K562 (cell line): ENCODE measurements at regions not wholly inside any gene's neighbourhood (a gene's known extent, or its start where the extent isn't known, plus 50 kb on each side); places are given as distances from the start of the nearest gene placed in this dataset.

ENCODE experiments used
- ATAC-seq: fragments of 200-7000 bp; cut with Tn5 transposase; 3 replicates; pipeline ENCODE4 v1.9.1; 2020; ENCODE audit warnings: moderate library complexity
- BruUV-seq: library from RNA; stranded (reverse); fragments of 400-500 nt; replicated peaks from 2 replicates; lab custom pipeline; 2021; lab: Mats Ljungman, UMichigan
- CTCF ChIA-PET: fragments of 300-600 bp; formaldehyde crosslinking; extraction: SDS; loops from one replicate; lab custom pipeline; 2021; ENCODE audit warnings: low intra/inter-chr PET ratio; lab: Yijun Ruan, JAX
- POLR2A ChIA-PET: fragments of 300-600, 350-650 bp; sonication (Branson Sonifier 250); formaldehyde crosslinking; extraction: SDS; loops from one replicate; lab custom pipeline; 2021; ENCODE audit warnings: antibody characterized with exemption, inconsistent platforms; lab: Yijun Ruan, JAX
- DNase-seq, 4 experiments: peaks; one replicate each; pipeline versions ENCODE4 v3.0.0 to v3.0.0-alpha.2; 2011 to 2018; ENCODE audit warnings: low spot score in 3 of 4, mixed read lengths in 3 of 4; ENCODE audit errors: extremely low read depth in 1 of 4
- FAIRE-seq: peaks from 2 replicates; lab custom pipeline; 2011; peaks lifted over from hg19 to GRCh38; lab: Jason Lieb, UNC
- H2AFZ ChIP-seq: 2 replicates; pipeline ENCODE4 v1.6.0; 2011; ENCODE audit warnings: low read depth, low read length, control low read depth, inconsistent platforms
- H3K27ac ChIP-seq: fragments of 200-600 bp; 3 replicates; pipeline ENCODE4 v1.8.0; 2011; ENCODE audit warnings: low read depth, mild to moderate bottlenecking, control low read depth, inconsistent platforms, low read length, moderate library complexity, mixed read lengths; ENCODE audit errors: extremely low read depth
- H3K27me3 ChIP-seq, 2 experiments: fragments of 300-600 bp in 1 of 2; 2 replicates in 1 of 2; 3 replicates in 1 of 2; pipeline versions ENCODE4 v1.6.0 to v1.8.0; 2011; ENCODE audit warnings: inconsistent platforms in 2 of 2, low read length in 2 of 2, mild to moderate bottlenecking in 1 of 2, mixed read lengths in 1 of 2, moderate library complexity in 1 of 2; ENCODE audit not compliant: control insufficient read depth in 2 of 2, insufficient read depth in 2 of 2
- H3K36me3 ChIP-seq: fragments of 300-600 bp; 3 replicates; pipeline ENCODE4 v1.8.0; 2011; ENCODE audit warnings: mild to moderate bottlenecking, low read length, inconsistent platforms; ENCODE audit not compliant: control insufficient read depth, insufficient read depth
- H3K4me1 ChIP-seq, 2 experiments: fragments of 200-600 bp in 1 of 2; replicated peaks in 1 of 2; 2 replicates in 1 of 2; 3 replicates in 1 of 2; pipeline versions ENCODE4 v1.5.1 to v1.8.0; 2011; ENCODE audit warnings: inconsistent platforms in 2 of 2, low read length in 2 of 2, mild to moderate bottlenecking in 1 of 2, mixed read lengths in 1 of 2, moderate library complexity in 1 of 2; ENCODE audit not compliant: control insufficient read depth in 2 of 2, insufficient read depth in 2 of 2
- H3K4me2 ChIP-seq: 2 replicates; pipeline ENCODE4 v1.6.1; 2011; ENCODE audit warnings: low read length, control low read depth, inconsistent platforms, mixed read lengths; ENCODE audit not compliant: insufficient read depth
- H3K4me3 ChIP-seq: fragments of 200-600 bp; sonication (generic), shearing (Covaris generic); 2 replicates; pipeline ENCODE4 v1.5.1; 2016; ENCODE audit warnings: control low read depth, inconsistent platforms
- H3K79me2 ChIP-seq: fragments of 200-600 bp; 3 replicates; pipeline ENCODE4 v1.8.0; 2011; ENCODE audit warnings: low read length, inconsistent platforms; ENCODE audit not compliant: control insufficient read depth, insufficient read depth
- H3K9ac ChIP-seq, 2 experiments: 2 replicates each; pipeline versions ENCODE4 v1.6.0 to v1.6.1; 2011; ENCODE audit warnings: low read depth in 2 of 2, low read length in 2 of 2, control low read depth in 1 of 2, inconsistent platforms in 1 of 2, mild to moderate bottlenecking in 1 of 2, mixed read lengths in 1 of 2; ENCODE audit not compliant: insufficient read depth in 1 of 2
- H3K9me1 ChIP-seq: one replicate; pipeline ENCODE4 v1.6.0; 2011; ENCODE audit warnings: inconsistent platforms, mild to moderate bottlenecking, low read length, moderate library complexity; ENCODE audit not compliant: control insufficient read depth, insufficient read depth
- H3K9me3 ChIP-seq: replicated peaks from 2 replicates; pipeline ENCODE4 v1.5.1; 2011; ENCODE audit warnings: low read depth, low read length, inconsistent platforms; ENCODE audit not compliant: control insufficient read depth, insufficient read depth
- H4K20me1 ChIP-seq: replicated peaks from 2 replicates; pipeline ENCODE4 v1.6.1; 2011; ENCODE audit warnings: low read length, inconsistent platforms, mixed read lengths; ENCODE audit not compliant: control insufficient read depth, insufficient read depth
- CCAR2 ChIP-seq: fragments of 200-400 bp; formaldehyde crosslinking; IDR thresholded peaks from 2 replicates; pipeline ENCODE4 v1.6.1; 2017; ENCODE audit warnings: mild to moderate bottlenecking, low read depth, low read length
- FOXO4 ChIP-seq: fragments of 450-650 bp; formaldehyde crosslinking; IDR thresholded peaks from 2 replicates; pipeline ENCODE4 v1.4.0; 2020; ENCODE audit warnings: mild to moderate bottlenecking, moderate library complexity
- HMBOX1 ChIP-seq: sonication (generic); IDR thresholded peaks from 2 replicates; pipeline ENCODE4 v1.6.1; 2016
- JUND ChIP-seq, 2 experiments: IDR thresholded peaks; 2 replicates in 1 of 2; 3 replicates in 1 of 2; pipeline ENCODE4 v1.6.1; 2011; ENCODE audit warnings: borderline replicate concordance in 2 of 2, low read depth in 2 of 2, low read length in 2 of 2, improper control_type of control experiment in 1 of 2, missing biosample characterization in 1 of 2, missing genetic modification characterization in 1 of 2, missing genetic modification reagents in 1 of 2
- NCOR1 ChIP-seq: fragments of 450-650 bp; IDR thresholded peaks from 2 replicates; pipeline ENCODE4 v1.6.1; 2016; ENCODE audit warnings: mild to moderate bottlenecking, moderate library complexity
- NKRF ChIP-seq: fragments of 450-650 bp; IDR thresholded peaks from 2 replicates; pipeline ENCODE4 v1.6.1; 2016; ENCODE audit warnings: borderline replicate concordance
- TEAD1 ChIP-seq, 2 experiments: fragments of 450-650 bp in 1 of 2; sonication (generic) in 1 of 2; formaldehyde crosslinking; IDR thresholded peaks; 2 replicates each; pipeline versions ENCODE4 v1.4.0 to v1.8.0; 2020 to 2022; ENCODE audit warnings: mild to moderate bottlenecking in 2 of 2, missing genetic modification reagents in 1 of 2
- ZBTB1 ChIP-seq: sonication (generic); formaldehyde crosslinking; IDR thresholded peaks from 2 replicates; pipeline ENCODE4 v1.8.1; 2023; ENCODE audit warnings: missing genetic modification reagents, low read depth, mild to moderate bottlenecking, borderline replicate concordance
- WGBS: fragments of 100-300 bp; shearing (Covaris generic); methylation state at CpG from one replicate; pipeline ENCODE4 v1.1.6; 2016; ENCODE audit warnings: low coverage, mixed read lengths; ENCODE audit not compliant: insufficient coverage; ENCODE audit errors: missing lambda C conversion rate; 5-methylcytosine and 5-hydroxymethylcytosine counted together
- in situ Hi-C: fragments of 300-500 bp; cut with MboI; formaldehyde crosslinking; loops from 4 replicates; pipeline ENCODE4 v1.15.0; 2018; ENCODE audit warnings: inconsistent platforms, mixed read lengths
- intact Hi-C: fragments of 100-400 bp; cut with micrococcal nuclease; formaldehyde crosslinking; loops from 2 replicates; pipeline ENCODE4 v1.14.2; 2022
- TF ChIP-seq, protein P1 (sequence below): fragments of 250-450 bp; sonication (Bioruptor Pico); IDR thresholded peaks from 2 replicates; pipeline ENCODE4 v1.8.0; 2021; ENCODE audit warnings: moderate library complexity, mild to moderate bottlenecking, inconsistent platforms
- TF ChIP-seq, protein P2 (sequence below): fragments of 250-450 bp; sonication (Bioruptor Pico); IDR thresholded peaks from 2 replicates; pipeline ENCODE4 v1.9.0; 2021; ENCODE audit warnings: mild to moderate bottlenecking, inconsistent platforms

DNA sequence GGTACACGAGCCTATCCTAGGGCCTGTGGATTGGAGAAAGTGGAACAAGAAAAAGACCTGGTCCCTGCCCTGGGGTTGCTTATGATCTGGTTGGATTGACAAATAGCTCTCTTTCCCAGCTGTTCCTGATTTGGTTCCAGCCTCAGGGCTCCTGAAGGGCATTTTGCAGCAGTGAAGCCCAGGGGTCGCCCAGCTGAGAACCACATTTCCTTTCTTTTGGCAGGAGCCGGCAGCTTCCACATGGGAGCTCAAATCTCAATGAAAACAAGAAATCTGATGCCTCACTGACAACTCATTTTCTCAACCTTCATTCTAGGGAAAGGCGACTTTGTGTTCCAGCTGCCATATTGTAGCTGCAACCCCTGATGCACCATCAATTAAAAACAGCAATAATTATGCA lies 140.6 kb upstream of the CADM1 start (continued):
- TF ChIP-seq JUND (IDR thresholded peaks at IDR 0.05; ENCODE audit: borderline replicate concordance, low read depth, low read length), result no peak
- TF ChIP-seq JUND (tag; IDR thresholded peaks at IDR 0.05; ENCODE audit: borderline replicate concordance, low read depth, low read length), result no peak

GRCh38 chr11:115643549-115644270 lies 139.5 kb upstream of the CADM1 start:
- no peak overlapping the region for H3K9ac ChIP-seq
- no peaks in the 10 kb centered on the region for H3K36me3 ChIP-seq
- H2AFZ ChIP-seq, result no peak overlapping the region
- in situ Hi-C loops, result no loop called here
- ChIA-PET POLR2A (no interaction called here), CTCF (no interaction called here)
- no peaks in the 10 kb centered on the region for H4K20me1 ChIP-seq
- H3K27me3 ChIP-seq, result peaks cover 0 to 13% of the 10 kb centered on the region in 2 experiments; a peak in 2 of 5 replicates
- no peaks in the 10 kb centered on the region for H3K9me3 ChIP-seq
- no peak overlapping the region for H3K4me2 ChIP-seq
- DNase-seq (no peak), FAIRE-seq (no peak), ATAC-seq (no peak)
- no TSS peak for BruUV-seq
- intact Hi-C loops, result no loop called here
- no peaks in the 10 kb centered on the region for H3K4me1 ChIP-seq
- H3K4me3 ChIP-seq, result no peak overlapping the region
- H3K27ac ChIP-seq, result no peak overlapping the region
- H3K9me1 ChIP-seq, result no peaks in the 10 kb centered on the region
- H3K79me2 ChIP-seq, result no peaks in the 10 kb centered on the region
- 2% methylated on average over 12 of the region's 12 CpGs for WGBS
- TF ChIP-seq NCOR1 (no peak), FOXO4 (CRISPR knock-in tag) (no peak), TEAD1 (CRISPR knock-in tag; IDR thresholded peaks at IDR 0.05) (no peak), NKRF (no peak), HMBOX1 (no peak), CCAR2 (no peak), ZBTB1 (no peak)
- TF ChIP-seq, protein P1, sequence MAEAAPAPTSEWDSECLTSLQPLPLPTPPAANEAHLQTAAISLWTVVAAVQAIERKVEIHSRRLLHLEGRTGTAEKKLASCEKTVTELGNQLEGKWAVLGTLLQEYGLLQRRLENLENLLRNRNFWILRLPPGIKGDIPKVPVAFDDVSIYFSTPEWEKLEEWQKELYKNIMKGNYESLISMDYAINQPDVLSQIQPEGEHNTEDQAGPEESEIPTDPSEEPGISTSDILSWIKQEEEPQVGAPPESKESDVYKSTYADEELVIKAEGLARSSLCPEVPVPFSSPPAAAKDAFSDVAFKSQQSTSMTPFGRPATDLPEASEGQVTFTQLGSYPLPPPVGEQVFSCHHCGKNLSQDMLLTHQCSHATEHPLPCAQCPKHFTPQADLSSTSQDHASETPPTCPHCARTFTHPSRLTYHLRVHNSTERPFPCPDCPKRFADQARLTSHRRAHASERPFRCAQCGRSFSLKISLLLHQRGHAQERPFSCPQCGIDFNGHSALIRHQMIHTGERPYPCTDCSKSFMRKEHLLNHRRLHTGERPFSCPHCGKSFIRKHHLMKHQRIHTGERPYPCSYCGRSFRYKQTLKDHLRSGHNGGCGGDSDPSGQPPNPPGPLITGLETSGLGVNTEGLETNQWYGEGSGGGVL (CRISPR knock-in tag), result no peak
- TF ChIP-seq, protein P2, sequence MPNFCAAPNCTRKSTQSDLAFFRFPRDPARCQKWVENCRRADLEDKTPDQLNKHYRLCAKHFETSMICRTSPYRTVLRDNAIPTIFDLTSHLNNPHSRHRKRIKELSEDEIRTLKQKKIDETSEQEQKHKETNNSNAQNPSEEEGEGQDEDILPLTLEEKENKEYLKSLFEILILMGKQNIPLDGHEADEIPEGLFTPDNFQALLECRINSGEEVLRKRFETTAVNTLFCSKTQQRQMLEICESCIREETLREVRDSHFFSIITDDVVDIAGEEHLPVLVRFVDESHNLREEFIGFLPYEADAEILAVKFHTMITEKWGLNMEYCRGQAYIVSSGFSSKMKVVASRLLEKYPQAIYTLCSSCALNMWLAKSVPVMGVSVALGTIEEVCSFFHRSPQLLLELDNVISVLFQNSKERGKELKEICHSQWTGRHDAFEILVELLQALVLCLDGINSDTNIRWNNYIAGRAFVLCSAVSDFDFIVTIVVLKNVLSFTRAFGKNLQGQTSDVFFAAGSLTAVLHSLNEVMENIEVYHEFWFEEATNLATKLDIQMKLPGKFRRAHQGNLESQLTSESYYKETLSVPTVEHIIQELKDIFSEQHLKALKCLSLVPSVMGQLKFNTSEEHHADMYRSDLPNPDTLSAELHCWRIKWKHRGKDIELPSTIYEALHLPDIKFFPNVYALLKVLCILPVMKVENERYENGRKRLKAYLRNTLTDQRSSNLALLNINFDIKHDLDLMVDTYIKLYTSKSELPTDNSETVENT (CRISPR knock-in tag), result no peak
